Activated CD4-positive, alpha-beta T cell treated with anti-CD3 and anti-CD28 coated beads, Interleukin-10, Interleukin-2, amounts not matched to agents 100 ng/mL and 50 ng/mL, durations not matched to agents 16 hours and 8 hours (primary cell): ENCODE measurements at regions not wholly inside any gene's neighbourhood (a gene's known extent, or its start where the extent isn't known, plus 50 kb on each side); places are given as distances from the start of the nearest gene placed in this dataset.

Source experiments
- DNase-seq: peaks from one replicate; pipeline ENCODE4 v3.0.0-alpha.2; 2020

GRCh38 chrX:142742581-142742980 is 283.1 kb upstream of the SPANXN4 start:
- DNase-seq = no peak

DNA sequence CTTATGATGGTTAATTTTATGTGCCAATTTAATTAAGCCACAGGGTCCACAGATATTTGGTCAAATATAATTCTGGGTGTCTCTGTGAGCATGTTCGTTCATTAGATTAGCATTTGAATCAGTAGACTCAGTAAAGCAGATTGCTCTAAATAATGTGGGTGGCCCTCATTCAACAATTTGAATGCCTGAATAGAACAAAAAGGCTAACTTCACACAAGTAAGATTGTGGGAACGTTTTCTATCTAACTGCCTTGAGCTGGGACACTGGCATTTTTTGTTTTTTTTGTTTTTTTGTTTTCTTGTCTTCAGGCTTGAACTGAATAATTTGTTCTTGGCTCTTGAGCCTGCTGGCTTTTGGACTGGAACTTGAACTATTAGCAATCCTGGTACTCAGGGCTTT is 292.4 kb upstream of the SPANXN4 start:
- DNase-seq = no peak

DNA sequence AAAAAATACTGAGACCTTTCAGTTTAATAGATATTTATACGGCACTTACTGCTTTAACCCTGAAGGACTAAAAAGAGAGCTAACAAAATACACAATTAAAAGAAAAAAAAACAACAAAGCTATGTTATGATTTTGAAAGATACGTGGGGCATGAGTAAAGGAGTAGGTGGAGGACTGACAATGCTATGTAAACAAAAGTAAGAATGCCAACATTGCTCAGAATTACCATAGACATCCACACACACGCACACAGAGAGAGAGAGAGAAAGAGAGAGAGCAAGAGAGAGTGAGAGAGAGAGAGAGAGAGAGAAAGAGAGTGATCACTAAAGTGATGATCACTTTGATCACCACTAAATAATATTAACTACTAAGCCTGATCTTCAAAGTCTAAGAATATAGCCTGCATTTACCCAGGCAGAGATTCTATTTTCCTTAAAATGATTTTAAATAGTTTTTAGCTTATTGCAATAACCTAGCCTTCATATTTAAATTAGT is 313.9 kb upstream of the SPANXN4 start:
- DNase-seq = no peak

DNA sequence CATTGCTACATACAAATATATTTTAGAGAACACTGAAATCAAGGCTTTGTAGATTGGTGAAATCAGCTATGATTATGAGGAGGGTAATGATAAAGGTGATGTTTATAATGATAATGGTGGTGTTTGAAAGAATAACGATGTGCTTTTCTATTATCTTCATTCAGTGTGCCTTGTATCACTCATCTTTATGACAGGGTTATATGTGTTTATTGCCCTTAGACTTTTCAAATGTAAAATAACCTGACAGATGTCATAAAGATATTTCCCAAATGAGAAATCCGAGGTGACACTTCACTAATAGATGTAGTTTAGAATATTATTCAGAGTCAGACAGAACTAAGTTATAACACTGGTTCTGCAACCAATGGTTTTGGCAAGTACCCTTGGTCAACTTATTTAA is 323.0 kb upstream of the SPANXN4 start:
- DNase-seq = no peak

- DNase-seq = no peak
These were observed 337.5 kb upstream of the SPANXN4 start for GRCh38 chrX:142688256-142688655.

DNA sequence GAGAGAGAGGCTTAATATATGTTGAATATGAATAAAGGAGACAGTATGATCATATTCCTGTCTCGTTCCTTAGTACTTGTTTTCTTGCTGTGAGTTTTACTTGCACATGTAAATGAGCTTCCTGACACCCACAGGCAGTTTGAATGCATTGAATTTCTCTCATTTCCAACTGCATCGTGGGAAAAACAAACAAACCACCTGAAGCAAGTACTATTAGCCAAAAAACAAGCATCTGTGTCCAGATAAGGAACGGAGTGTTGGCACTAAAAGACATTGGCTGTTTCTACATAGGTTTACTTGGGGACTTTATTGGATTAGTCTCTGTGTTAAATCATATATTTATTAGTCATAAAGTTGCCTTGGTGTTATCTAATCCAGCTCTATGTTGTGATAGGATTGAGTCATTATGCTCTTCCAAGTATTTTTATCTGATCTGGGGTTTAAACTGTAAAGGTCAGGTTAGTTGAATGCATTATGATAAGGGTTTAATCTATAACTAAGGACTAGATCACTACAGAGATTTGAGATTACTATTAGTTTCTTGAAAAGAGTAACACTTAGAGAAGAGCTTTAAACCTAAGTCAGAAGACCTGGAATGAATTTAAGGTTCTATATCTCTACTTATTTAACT is 339.0 kb upstream of the SPANXN4 start:
- DNase-seq = no peak

GRCh38 chrX:142686206-142686605 is 339.5 kb upstream of the SPANXN4 start:
- no peak for DNase-seq

- DNase-seq = no peak
These were observed 345.7 kb upstream of the SPANXN4 start for GRCh38 chrX:142680038-142680437.

DNA sequence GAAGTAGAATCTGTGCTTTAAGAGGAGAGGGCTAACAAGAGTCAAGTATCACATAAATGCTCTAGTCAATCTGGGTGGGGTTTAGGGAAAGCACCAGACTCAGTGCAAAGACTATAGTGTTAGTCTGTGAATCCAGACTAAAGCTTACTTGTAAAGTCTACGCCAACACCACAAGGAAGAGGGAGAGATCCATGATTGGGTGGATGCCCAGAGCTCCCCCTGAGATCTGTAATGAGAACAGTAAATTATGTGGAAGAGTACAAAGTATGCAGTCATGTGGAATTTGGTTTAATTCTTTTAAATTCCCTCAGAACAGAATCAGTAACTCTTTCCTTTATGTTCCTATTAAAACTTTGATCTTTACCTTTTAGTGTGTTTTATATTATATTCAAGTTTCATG is 354.7 kb upstream of the SPANXN4 start:
- DNase-seq = no peak

- no peak for DNase-seq
These were observed 362.2 kb upstream of the SPANXN4 start for GRCh38 chrX:142663330-142664095.

DNA sequence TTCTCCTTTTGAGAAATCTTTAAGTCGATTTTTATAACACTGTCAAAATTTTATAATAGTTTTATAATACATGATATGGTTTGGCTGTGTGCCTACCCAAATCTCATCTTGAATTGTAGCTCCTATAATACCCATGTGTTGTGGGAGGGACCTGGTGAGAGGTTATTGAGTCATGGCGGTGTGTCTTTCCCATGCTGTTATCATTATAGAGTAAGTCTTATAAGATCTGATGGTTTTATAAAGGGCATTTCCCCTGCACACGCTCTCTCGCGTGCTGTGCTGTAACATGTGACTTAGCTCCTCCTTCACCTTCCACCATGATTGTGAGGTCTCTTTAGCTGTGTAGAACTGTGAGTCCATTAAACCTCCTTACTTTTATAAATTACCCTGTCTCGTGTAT is 364.0 kb upstream of the SPANXN4 start:
- no peak for DNase-seq

GRCh38 chrX:142655507-142655906 is 370.2 kb upstream of the SPANXN4 start:
- DNase-seq = no peak

GRCh38 chrX:142637206-142637605 is 388.5 kb upstream of the SPANXN4 start:
- DNase-seq = no peak

DNA sequence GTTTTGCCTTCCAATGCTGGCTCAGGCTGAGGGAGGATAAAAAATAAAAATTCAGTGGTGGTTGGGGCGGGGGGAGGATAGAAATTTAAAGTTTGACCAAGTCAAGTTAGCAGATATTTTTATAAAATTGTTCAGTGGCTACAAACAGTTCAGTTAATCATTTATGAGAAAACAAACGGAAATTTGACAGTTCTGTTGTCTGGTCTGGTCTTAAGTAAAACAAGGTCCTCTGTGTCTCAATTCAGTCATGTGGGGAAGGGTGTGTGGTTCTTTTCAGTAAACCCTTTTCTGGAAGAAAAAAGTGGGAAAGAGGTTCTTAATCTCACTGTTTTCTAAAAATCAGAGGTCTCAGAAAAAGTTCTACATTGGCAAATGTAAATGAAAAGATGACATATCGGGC is 409.1 kb upstream of the SPANXN4 start:
- DNase-seq = no peak

DNA sequence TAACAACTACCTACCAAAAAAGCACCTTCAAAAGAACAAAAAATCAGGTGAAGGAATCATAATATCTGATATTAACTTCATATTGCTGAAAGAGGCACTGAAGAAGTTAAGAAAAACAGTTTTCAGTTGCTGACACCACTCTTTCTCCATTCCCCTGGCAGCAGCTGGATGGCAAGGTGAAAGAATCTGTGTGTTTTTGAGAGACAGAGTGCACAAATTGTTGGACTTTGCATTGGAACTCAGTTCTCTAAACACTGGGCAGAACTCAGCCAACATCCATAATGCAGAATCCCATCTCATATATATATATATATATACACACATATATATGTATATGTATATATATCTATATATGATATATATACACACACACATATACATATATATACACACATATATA is 408.3 kb upstream of the MAGEC2 start:
- no peak for DNase-seq

DNA sequence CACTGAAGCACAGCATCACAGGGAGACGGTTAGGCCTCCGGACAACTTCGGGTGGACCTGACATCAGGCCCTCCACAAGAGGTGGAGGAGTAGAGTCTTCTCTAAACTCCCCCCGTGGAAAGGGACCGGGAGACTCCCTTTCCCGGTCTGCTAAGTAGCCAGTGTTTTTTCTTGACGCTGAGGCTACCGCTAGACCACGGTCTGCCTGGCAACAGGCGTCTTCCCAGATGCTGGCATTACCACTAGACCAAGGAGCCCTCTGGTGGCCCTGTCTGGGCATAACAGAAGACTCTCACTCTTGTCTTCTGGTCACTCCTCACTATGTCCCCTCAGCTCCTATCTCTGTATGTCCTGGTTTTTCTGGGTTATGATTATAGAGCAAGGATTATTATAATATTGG is 401.5 kb upstream of the MAGEC2 start:
- peak; percentile 4 for DNase-seq

DNA sequence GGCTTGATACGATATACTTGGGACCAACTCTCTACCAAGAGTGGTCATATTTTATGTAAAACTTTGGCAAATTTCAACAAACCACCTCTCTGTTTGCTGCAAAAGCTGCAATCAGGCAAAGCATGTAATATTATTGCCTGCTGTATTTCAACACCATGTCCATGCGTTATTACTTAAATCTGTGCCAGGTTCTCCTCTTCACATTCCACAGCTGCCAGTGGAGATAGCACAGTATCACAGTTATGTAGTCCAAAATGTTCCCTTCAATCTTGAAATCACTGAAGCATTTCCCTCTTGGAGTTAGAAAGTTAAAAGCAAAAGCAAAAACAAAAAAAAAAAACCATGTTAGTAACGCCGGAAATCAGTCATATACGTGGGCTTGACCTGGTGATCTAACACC is 396.7 kb upstream of the MAGEC2 start:
- no peak for DNase-seq

DNA sequence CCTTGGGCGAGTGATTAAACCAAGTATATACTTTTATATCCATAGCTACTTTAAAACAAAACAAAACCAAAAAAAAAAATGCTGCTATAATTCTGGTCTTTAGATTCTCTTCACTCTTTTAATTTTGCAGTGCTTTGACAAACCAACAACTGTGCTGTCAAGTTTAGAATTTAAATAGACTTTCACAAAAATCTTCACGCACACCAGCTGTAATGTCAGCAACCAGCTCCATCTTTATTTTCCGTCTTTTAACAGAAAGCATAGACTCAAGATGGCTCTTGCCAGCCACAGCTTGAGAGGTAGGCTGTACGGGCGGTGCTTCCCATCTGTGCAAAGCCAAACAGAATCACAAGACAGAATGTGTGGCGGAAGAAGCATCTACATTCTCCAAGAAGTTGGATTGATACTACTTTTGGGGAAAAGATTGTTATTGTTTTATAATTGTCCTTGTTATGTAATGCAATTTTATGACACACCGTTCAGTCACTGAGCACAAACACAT is 388.3 kb upstream of the MAGEC2 start:
- no peak for DNase-seq

DNA sequence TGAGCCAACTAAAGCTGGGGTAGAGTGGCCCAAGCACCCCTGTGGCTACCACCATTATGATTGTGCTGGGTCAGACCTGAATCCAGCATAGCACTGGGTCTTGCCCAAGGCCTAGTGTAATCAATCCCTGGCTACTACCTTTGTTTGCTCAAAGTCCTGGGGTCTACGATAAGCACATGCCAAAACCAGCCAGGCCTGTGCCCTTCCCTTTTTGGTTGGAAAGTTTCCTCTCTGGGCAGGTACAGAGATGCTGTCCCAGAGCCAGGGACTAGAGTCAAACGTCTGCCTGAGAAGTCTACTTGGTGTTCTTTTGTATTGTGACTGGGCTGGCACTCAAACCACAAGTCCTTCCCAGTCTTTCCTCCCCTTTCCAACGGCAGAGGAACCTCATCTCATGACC is 371.5 kb upstream of the MAGEC2 start:
- DNase-seq = no peak

DNA sequence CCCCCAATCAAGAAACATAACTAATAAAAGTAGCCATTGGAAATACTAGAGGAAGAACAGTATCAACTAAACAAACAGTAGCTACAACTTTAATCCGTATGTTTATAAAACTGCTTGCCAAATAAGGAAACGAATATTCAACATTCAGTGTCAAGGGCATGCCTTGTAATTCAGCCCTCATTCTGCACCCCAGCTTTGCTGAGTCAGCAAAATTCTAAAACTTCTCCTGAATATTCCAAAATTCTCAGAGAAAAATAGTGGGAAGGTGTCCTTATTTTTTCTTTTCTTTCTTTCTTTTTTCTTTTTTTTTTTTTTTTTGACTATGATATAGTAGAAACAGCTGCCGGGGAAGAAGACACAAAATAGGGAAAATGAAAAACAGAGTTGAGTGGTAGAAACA is 344.8 kb upstream of the MAGEC2 start:
- no peak for DNase-seq

DNA sequence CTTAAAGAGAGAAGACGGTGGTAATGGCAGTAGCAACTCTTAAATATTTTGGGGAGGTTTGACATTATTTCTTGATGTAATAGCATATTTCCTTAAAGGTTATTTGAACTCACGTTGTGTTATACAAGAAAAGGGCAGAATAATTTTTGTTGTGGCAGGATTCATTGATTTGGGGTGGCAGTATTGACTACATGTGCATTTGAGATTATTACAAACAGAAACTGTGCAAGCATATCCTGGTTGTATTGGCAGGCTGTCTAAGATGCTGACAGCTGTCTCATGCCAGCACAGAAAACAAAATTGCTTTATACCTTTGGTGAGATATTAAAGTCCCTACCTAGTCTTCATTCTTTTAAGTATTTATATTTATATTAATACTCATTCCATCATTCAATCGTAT is 300.7 kb upstream of the MAGEC2 start:
- DNase-seq = no peak

DNA sequence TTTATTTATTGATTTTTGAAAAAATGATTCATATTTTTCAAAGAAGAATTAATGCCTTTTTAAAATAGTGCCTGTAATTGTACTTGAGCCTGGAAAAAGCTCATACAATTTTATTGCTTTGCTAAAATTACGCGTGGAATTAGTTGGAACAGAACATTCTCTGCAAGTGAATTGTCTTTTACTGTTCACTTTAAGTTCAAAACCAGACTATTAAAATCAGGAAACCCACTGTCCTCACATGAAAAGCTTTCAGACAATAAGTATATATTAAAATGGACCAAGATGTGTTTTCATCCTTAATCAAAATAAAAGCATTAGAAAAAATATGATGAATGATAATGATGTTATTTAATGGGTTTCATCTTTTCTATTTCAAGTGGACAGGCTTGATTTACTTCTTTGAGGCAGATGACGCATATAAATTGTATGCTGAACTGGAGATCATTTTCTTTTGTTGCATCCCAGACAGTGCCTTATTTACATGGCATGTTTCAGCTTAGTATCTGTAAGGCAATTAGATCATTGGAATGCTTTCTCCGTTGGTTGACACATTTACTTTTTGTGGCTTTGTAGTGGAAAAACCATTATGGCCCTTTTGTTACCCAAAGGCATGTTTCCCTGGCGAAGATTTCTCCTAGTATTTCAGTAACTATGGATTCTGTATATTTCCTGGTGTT is 299.0 kb upstream of the MAGEC2 start:
- DNase-seq = no peak

GRCh38 chrX:142502441-142502840 is 297.4 kb upstream of the MAGEC2 start:
- DNase-seq = no peak

GRCh38 chrX:142499992-142500391 is 294.9 kb upstream of the MAGEC2 start:
- no peak for DNase-seq
